ES-I3 (cell line): ENCODE measurements at regions not wholly inside any gene's neighbourhood (a gene's known extent, or its start where the extent isn't known, plus 50 kb on each side); places are given as distances from the start of the nearest gene placed in this dataset.
"Not testable (repeated sequence)": the region's sequence is repeated elsewhere in the genome, so short reads cannot be mapped to it uniquely, and the experiment has no call there.

Experiments used
- H3K36me3 ChIP-seq: 2 replicates; pipeline ENCODE4 v1.6.1; 2013; ENCODE audit warnings: mild to moderate bottlenecking, low read length, control low read depth, moderate library complexity; ENCODE audit not compliant: insufficient read depth
- H3K4me1 ChIP-seq: 2 replicates; pipeline ENCODE4 v1.6.1; 2013; ENCODE audit warnings: mild to moderate bottlenecking, control low read depth, low read length; ENCODE audit not compliant: insufficient read depth
- H3K9ac ChIP-seq: 2 replicates; pipeline ENCODE4 v1.6.1; 2013; ENCODE audit warnings: low read depth, mild to moderate bottlenecking, low read length, moderate library complexity
- H3K9me3 ChIP-seq: 2 replicates; pipeline ENCODE4 v1.6.1; 2013; ENCODE audit warnings: mild to moderate bottlenecking, low read length, moderate library complexity; ENCODE audit not compliant: control insufficient read depth, insufficient read depth

- H3K9me3 ChIP-seq, H3K9ac ChIP-seq, H3K36me3 ChIP-seq: not testable (repeated sequence)
- H3K4me1 ChIP-seq: peaks cover 16% of the 10 kb centered on the region; the same call in 1 of the 2 replicates
These were observed 122.7 kb upstream of the SULF2 start for GRCh38 chr20:47907951-47908350.

- H3K4me1 ChIP-seq: peaks cover 16% of the 10 kb centered on the region; the same call in 1 of the 2 replicates
- no peaks in the 10 kb centered on the region for H3K9me3 ChIP-seq
- H3K9ac ChIP-seq: no peak overlapping the region
- H3K36me3 ChIP-seq: no peaks in the 10 kb centered on the region
These were observed 121.9 kb upstream of the SULF2 start for GRCh38 chr20:47907031-47907675.

- H3K4me1 ChIP-seq: peaks cover 10% of the 10 kb centered on the region; the same call in 1 of the 2 replicates
- H3K36me3 ChIP-seq: no peaks in the 10 kb centered on the region
- H3K9ac ChIP-seq: no peak overlapping the region
- H3K9me3 ChIP-seq: no peaks in the 10 kb centered on the region
These were observed 121.0 kb upstream of the SULF2 start for GRCh38 chr20:47906348-47906660.

GRCh38 chr20:47905628-47906347 lies 120.5 kb upstream of the SULF2 start:
- Histone ChIP-seq H3K4me1 (peaks cover 5% of the 10 kb centered on the region; the same call in 1 of the 2 replicates), H3K9ac (no peak overlapping the region)

GRCh38 chr20:47903009-47903408 lies 117.7 kb upstream of the SULF2 start:
- not testable (repeated sequence) for H3K36me3 ChIP-seq, H3K4me1 ChIP-seq, H3K9ac ChIP-seq, H3K9me3 ChIP-seq

More at GRCh38 chr20:47905628-47906347, 120.5 kb upstream of the SULF2 start:
- Histone ChIP-seq H3K9me3 (no peaks in the 10 kb centered on the region), H3K36me3 (no peaks in the 10 kb centered on the region)

- not testable (repeated sequence) for H3K36me3 ChIP-seq, H3K4me1 ChIP-seq, H3K9me3 ChIP-seq, H3K9ac ChIP-seq
These were observed 114.0 kb upstream of the SULF2 start for GRCh38 chr20:47899313-47899712.

GRCh38 chr20:47897461-47897860 lies 112.2 kb upstream of the SULF2 start:
- Histone ChIP-seq H3K9me3 (no peaks in the 10 kb centered on the region), H3K4me1 (no peaks in the 10 kb centered on the region), H3K9ac (no peak overlapping the region), H3K36me3 (no peaks in the 10 kb centered on the region)

GRCh38 chr20:47892681-47893080 lies 107.4 kb upstream of the SULF2 start:
- H3K4me1 ChIP-seq, H3K9me3 ChIP-seq, H3K9ac ChIP-seq, H3K36me3 ChIP-seq: not testable (repeated sequence)

GRCh38 chr20:47890708-47891107 lies 105.4 kb upstream of the SULF2 start:
- H3K9me3 ChIP-seq, H3K9ac ChIP-seq, H3K36me3 ChIP-seq, H3K4me1 ChIP-seq: not testable (repeated sequence)

- not testable (repeated sequence) for H3K4me1 ChIP-seq, H3K36me3 ChIP-seq, H3K9me3 ChIP-seq
These were observed 104.5 kb upstream of the SULF2 start for GRCh38 chr20:47889751-47890150.

GRCh38 chr20:47888351-47888750 lies 103.1 kb upstream of the SULF2 start:
- Histone ChIP-seq H3K4me1 (no peaks in the 10 kb centered on the region), H3K36me3 (no peaks in the 10 kb centered on the region), H3K9me3 (no peaks in the 10 kb centered on the region), H3K9ac (no peak overlapping the region)

More at GRCh38 chr20:47889751-47890150, 104.5 kb upstream of the SULF2 start:
- not testable (repeated sequence) for H3K9ac ChIP-seq

- H3K4me1 ChIP-seq: no peaks in the 10 kb centered on the region
- H3K36me3 ChIP-seq: no peaks in the 10 kb centered on the region
- no peaks in the 10 kb centered on the region for H3K9me3 ChIP-seq
- H3K9ac ChIP-seq: no peak overlapping the region
These were observed 102.3 kb upstream of the SULF2 start for GRCh38 chr20:47887477-47888080.

- Histone ChIP-seq H3K4me1 (no peaks in the 10 kb centered on the region), H3K36me3 (no peaks in the 10 kb centered on the region), H3K9ac (no peak overlapping the region), H3K9me3 (no peaks in the 10 kb centered on the region)
These were observed 101.8 kb upstream of the SULF2 start for GRCh38 chr20:47887064-47887463.

- Histone ChIP-seq H3K4me1 (no peaks in the 10 kb centered on the region), H3K9ac (no peak overlapping the region), H3K9me3 (no peaks in the 10 kb centered on the region), H3K36me3 (no peaks in the 10 kb centered on the region)
These were observed 101.3 kb upstream of the SULF2 start for GRCh38 chr20:47886454-47887041.
